Hematopoietic multipotent progenitor cell treated with erythropoietin and hydrocortisone succinate and interleukin-3 and kit ligand, for 6 days (in vitro differentiated cells): ENCODE measurements at regions not wholly inside any gene's neighbourhood (a gene's known extent, or its start where the extent isn't known, plus 50 kb on each side); places are given as distances from the start of the nearest gene placed in this dataset.

Experiments used
- DNase-seq: peaks from one replicate; pipeline ENCODE4 v3.0.0-alpha.2; 2015

- no peak for DNase-seq
Measured at GRCh38 chr10:89093728-89094127, 103.1 kb downstream of the FAS start.

GRCh38 chr10:89092981-89093380 is 102.4 kb downstream of the FAS start:
- no peak for DNase-seq

- no peak for DNase-seq
Measured at GRCh38 chr10:89092439-89092838, 101.8 kb downstream of the FAS start.

- DNase-seq, result no peak
Measured at GRCh38 chr10:89091496-89091895, 100.9 kb downstream of the FAS start.

GRCh38 chr10:89090756-89091445 is 100.3 kb downstream of the FAS start:
- DNase-seq, result peak; percentile 53

GRCh38 chr10:89086801-89087521 is 96.4 kb downstream of the FAS start:
- peak; percentile 62 for DNase-seq

- no peak for DNase-seq
Measured at GRCh38 chr10:89085153-89085552, 94.6 kb downstream of the FAS start.

GRCh38 chr10:89082086-89082485 is 91.5 kb downstream of the FAS start:
- no peak for DNase-seq

- peak; percentile 44 for DNase-seq
Measured at GRCh38 chr10:89080660-89081059, 90.1 kb downstream of the FAS start.

- no peak for DNase-seq
Measured at GRCh38 chr10:89079961-89080360, 89.4 kb downstream of the FAS start.

- DNase-seq, result no peak
Measured at GRCh38 chr10:89078724-89079672, 88.4 kb downstream of the FAS start.

GRCh38 chr10:89076120-89076519 is 85.5 kb downstream of the FAS start:
- DNase-seq, result no peak

GRCh38 chr10:89075631-89076030 is 85.0 kb downstream of the FAS start:
- DNase-seq, result no peak

- DNase-seq, result no peak
Measured at GRCh38 chr10:89074120-89074519, 83.5 kb downstream of the FAS start.

GRCh38 chr10:89073719-89074118 is 83.1 kb downstream of the FAS start:
- DNase-seq, result no peak

GRCh38 chr10:89069589-89069988 is 79.0 kb downstream of the FAS start:
- DNase-seq, result no peak
